HepG2 (cell line): ENCODE measurements at regions not wholly inside any gene's neighbourhood (a gene's known extent, or its start where the extent isn't known, plus 50 kb on each side); places are given as distances from the start of the nearest gene placed in this dataset.

Experiments
- BRD4 ChIP-seq: sonication (generic); formaldehyde crosslinking; IDR thresholded peaks from 2 replicates; pipeline ENCODE4 v1.4.0; 2020; ENCODE audit warnings: missing genetic modification reagents
- FOXJ3 ChIP-seq: sonication (generic); formaldehyde crosslinking; IDR thresholded peaks from 2 replicates; pipeline ENCODE4 v1.4.0; 2020; ENCODE audit warnings: missing genetic modification reagents, mild to moderate bottlenecking, borderline replicate concordance
- HNF4A ChIP-seq: sonication (generic); formaldehyde crosslinking; IDR thresholded peaks from 2 replicates; pipeline ENCODE4 v1.4.0; 2020; ENCODE audit warnings: missing genetic modification reagents
- JDP2 ChIP-seq: sonication (generic); formaldehyde crosslinking; IDR thresholded peaks from 2 replicates; pipeline ENCODE4 v1.8.1; 2022; ENCODE audit warnings: missing genetic modification reagents, borderline replicate concordance
- MYC ChIP-seq: sonication (generic); formaldehyde crosslinking; IDR thresholded peaks from 2 replicates; pipeline ENCODE4 v1.9.0; 2021; ENCODE audit warnings: missing genetic modification reagents, borderline replicate concordance
- NFIC ChIP-seq: IDR thresholded peaks from 2 replicates; pipeline ENCODE4 v1.6.1; 2012; ENCODE audit warnings: mild to moderate bottlenecking, low read length, inconsistent platforms
- POGK ChIP-seq: sonication (generic); formaldehyde crosslinking; conservative IDR thresholded peaks from 2 replicates; pipeline ENCODE4 v1.8.0; 2022; ENCODE audit warnings: mild to moderate bottlenecking, moderate library complexity, missing genetic modification reagents
- PRDM4 ChIP-seq: sonication (generic); formaldehyde crosslinking; IDR thresholded peaks from 2 replicates; pipeline ENCODE4 v1.9.0; 2021; ENCODE audit warnings: missing genetic modification reagents, borderline replicate concordance
- RAD21 ChIP-seq: fragments of 450-650 bp; formaldehyde crosslinking; IDR thresholded peaks from 2 replicates; pipeline ENCODE4 v1.5.0; 2020; ENCODE audit warnings: mild to moderate bottlenecking
- SP4 ChIP-seq: sonication (generic); formaldehyde crosslinking; IDR thresholded peaks from 2 replicates; pipeline ENCODE4 v1.8.1; 2023; ENCODE audit warnings: mild to moderate bottlenecking, missing genetic modification reagents
- TCF12 ChIP-seq, 2 experiments: fragments of 450-650 bp in 1 of 2; sonication (generic) in 1 of 2; formaldehyde crosslinking in 1 of 2; IDR thresholded peaks; 2 replicates each; pipeline versions ENCODE4 v1.6.1 to v1.8.0; 2017 to 2022; ENCODE audit warnings: antibody characterized with exemption in 1 of 2, mild to moderate bottlenecking in 1 of 2, missing genetic modification reagents in 1 of 2, moderate library complexity in 1 of 2
- ZBED4 ChIP-seq: sonication (generic); formaldehyde crosslinking; IDR thresholded peaks from 2 replicates; pipeline ENCODE4 v1.4.0; 2020; ENCODE audit warnings: missing genetic modification reagents, borderline replicate concordance
- ZBTB34 ChIP-seq: sonication (generic); formaldehyde crosslinking; IDR thresholded peaks from 2 replicates; pipeline ENCODE4 v1.8.0; 2022; ENCODE audit warnings: mild to moderate bottlenecking, missing genetic modification reagents
- ZFP1 ChIP-seq: IDR thresholded peaks from 2 replicates; pipeline ENCODE4 v1.6.1; 2016
- ZNF143 ChIP-seq: sonication (generic); formaldehyde crosslinking; IDR thresholded peaks from 2 replicates; pipeline ENCODE4 v1.4.0; 2020; ENCODE audit warnings: missing genetic modification reagents
- ZNF264 ChIP-seq: sonication (generic); formaldehyde crosslinking; IDR thresholded peaks from 2 replicates; pipeline ENCODE4 v1.4.0; 2020; ENCODE audit warnings: missing genetic modification reagents
- ZNF280B ChIP-seq: sonication (generic); formaldehyde crosslinking; IDR thresholded peaks from 2 replicates; pipeline ENCODE4 v1.5.0; 2020; ENCODE audit warnings: missing genetic modification reagents, mild to moderate bottlenecking, borderline replicate concordance
- ZSCAN21 ChIP-seq: sonication (generic); formaldehyde crosslinking; IDR thresholded peaks from 2 replicates; pipeline ENCODE4 v1.8.0; 2022; ENCODE audit warnings: mild to moderate bottlenecking, missing genetic modification reagents, moderate library complexity, borderline replicate concordance
- ZSCAN30 ChIP-seq: sonication (generic); formaldehyde crosslinking; IDR thresholded peaks from 2 replicates; pipeline ENCODE4 v1.5.0; 2020; ENCODE audit warnings: mild to moderate bottlenecking, missing genetic modification reagents

DNA sequence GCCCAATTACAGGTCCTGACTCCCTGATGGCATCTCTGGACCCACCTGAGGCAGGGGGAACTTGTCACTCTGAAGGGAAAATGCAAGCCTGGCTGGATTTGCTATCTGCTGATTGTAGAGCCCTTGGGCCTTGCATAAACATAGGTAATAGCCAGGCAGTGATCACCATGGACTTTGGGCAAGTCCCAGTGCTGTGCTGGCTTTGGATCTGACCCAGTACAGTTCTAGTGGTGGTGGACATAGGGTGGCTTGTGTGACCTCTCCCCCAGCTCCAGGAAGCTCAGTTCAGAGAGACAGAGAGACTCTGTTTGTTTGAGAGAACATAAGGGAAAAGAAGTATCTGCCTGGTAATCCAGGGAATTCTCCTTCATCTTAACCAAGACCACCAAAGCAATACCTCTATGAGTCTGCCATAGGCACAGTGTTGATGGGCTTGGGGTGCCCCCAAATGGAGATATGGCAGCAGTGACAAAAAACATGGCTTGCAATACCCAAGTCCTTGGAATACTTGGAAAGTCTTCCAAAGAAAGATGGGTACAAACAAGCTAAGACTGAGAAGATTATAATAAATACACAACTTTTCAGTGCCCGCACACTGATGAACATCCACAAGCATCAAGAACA lies 348.5 kb downstream of the PYDC2 start (continued):
- peak; percentile 89; the same call in 1 of the 2 replicates for TF ChIP-seq ZBED4 (CRISPR knock-in tag)
- TF ChIP-seq BRD4 (CRISPR knock-in tag): no peak
- TF ChIP-seq ZFP1 (CRISPR knock-in tag): no peak
- peak; percentile 57; the same call in 1 of the 2 replicates for TF ChIP-seq HNF4A (CRISPR knock-in tag)
- TF ChIP-seq ZNF280B (CRISPR knock-in tag): no peak
- TF ChIP-seq NFIC: no peak
- no peak for TF ChIP-seq MYC (CRISPR knock-in tag)
- peak; percentile 77 for TF ChIP-seq RAD21 (CRISPR knock-in tag)
- TF ChIP-seq ZSCAN21 (CRISPR knock-in tag): no peak
- TF ChIP-seq POGK (CRISPR knock-in tag): 0 out of 2 replicates have a peak, but pooled peaks have one; percentile 15
- no peak for TF ChIP-seq FOXJ3
- no peak for TF ChIP-seq ZNF264 (CRISPR knock-in tag)
- no peak for TF ChIP-seq TCF12 (IDR thresholded peaks at IDR 0.05)
- no peak for TF ChIP-seq TCF12 (CRISPR knock-in tag; IDR thresholded peaks at IDR 0.05)
- no peak for TF ChIP-seq PRDM4 (CRISPR knock-in tag)
- TF ChIP-seq ZNF143 (CRISPR knock-in tag): no peak
- no peak for TF ChIP-seq SP4
- TF ChIP-seq JDP2: no peak
- no peak for TF ChIP-seq ZSCAN30
- no peak for TF ChIP-seq ZBTB34 (CRISPR knock-in tag)
